Right kidney (tissue), 1 donor: ENCODE measurements at regions not wholly inside any gene's neighbourhood (a gene's known extent, or its start where the extent isn't known, plus 50 kb on each side); places are given as distances from the start of the nearest gene placed in this dataset.
"Not testable (repeated sequence)": the region's sequence is repeated elsewhere in the genome, so short reads cannot be mapped to it uniquely, and the experiment has no call there.

ENCODE experiments used
- DNase-seq: peaks from one replicate; pipeline ENCODE4 v3.0.0-alpha.2; 2016

DNA sequence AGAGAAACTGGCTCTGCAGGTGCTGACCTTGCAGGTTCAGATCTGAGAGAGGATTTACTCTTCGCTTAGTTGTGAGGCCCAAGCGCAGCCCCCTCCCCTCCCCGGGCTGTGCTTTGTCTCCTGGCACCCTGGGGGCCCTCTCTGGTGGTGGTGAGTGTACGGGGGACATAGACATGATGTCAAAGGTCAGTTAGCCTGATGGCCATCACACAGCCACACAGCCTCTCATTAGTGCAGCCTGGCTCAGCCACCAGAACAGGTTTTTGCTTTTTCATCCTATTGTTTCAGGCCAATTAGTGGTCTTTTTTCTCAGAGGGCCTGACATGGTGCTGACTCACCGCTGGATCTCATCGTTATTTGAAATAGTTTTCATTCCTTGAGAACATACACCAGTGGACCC, 437.9 kb downstream of the AACS start:
- no peak for DNase-seq

DNA sequence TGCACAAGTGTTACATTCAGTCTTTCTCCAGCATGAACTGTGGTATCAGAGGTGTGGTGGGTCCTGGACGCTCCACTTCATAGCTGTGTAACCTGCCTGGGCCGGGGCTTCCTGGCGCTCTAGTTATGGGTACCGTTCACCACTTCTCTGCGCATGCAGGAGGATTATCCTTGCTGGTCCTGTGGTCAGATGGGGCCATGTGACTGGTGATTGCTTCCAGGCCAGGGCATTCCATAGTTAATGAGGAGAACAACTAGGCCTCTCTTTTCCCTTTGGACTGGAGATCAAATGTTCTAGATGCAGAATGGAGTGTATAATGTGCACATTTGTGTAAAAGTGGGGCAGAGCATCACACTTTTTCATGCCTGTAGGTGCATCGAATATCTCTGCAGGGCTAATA, 444.0 kb downstream of the AACS start:
- DNase-seq = no peak

DNA sequence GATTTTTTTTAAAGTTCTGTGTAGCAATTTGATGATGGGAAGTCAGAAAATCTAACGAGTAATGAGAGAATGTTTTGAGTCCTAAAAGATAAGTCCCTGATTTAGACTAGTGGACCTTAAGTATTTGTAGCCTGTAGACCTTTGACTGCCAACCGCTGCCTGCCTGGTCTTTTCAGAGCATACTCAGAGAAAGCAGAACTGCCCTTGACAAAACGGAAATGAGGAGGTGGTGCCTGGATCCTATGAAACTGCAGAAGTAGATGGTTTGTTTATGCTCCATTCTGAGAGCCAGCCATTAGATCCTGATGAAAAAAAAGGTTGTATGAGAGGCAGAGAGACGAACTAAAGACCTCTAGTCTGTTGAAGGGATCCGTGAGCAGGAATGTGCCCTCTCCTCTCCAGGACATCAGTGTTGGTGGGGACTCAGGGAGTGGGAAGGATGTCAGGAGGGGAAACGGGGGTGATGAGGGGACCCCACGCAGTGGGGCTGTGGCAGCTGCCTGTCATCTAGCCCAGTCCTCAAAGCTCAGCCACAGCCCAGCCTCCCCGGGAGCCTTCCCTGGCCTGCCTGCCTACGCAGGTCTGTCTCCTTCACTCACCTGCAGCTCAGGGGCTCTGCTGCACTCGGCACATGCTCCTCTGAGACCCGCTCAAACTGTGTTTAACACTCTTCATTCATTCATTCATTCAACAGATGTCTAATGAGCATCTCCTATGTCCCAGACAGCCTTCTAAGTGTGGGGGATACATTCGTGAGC, 447.5 kb downstream of the AACS start:
- DNase-seq = no peak

DNA sequence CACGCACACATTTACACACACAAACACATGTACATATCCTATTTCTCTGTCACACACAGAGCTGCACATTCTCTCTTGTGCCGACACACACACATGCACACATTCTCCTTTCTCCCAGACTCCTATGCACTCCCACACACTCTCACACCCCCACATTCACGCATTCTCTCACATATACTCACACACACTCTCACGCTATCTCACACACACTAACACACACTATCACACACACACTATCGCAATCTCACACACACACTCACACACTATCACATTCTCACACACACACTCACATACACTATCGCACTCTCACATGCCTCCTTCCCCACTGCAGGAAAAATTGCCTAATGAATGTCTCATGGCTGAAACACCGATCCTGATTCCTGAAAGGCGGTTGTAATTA, 450.7 kb downstream of the AACS start:
- no peak for DNase-seq

DNA sequence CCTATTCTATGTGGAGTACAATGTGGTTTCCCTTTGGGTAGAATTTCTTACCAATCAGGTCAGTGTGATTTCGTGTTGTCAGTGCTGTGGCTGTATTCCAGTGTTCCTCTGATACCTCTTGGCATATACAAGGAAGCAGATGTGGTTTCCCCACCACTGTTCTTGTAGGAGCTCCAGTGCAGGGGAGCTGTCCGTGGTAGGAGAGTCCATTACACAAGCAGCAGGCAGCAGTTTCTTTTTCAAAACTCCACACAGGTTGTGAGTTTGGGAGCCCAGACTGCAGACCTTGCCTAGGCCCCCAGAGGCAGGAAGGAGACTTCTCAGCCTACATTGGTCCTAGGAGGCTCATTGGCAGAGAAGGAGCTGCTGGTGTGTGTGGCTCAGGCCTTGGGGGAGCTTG, 452.8 kb downstream of the AACS start:
- DNase-seq = no peak

DNA sequence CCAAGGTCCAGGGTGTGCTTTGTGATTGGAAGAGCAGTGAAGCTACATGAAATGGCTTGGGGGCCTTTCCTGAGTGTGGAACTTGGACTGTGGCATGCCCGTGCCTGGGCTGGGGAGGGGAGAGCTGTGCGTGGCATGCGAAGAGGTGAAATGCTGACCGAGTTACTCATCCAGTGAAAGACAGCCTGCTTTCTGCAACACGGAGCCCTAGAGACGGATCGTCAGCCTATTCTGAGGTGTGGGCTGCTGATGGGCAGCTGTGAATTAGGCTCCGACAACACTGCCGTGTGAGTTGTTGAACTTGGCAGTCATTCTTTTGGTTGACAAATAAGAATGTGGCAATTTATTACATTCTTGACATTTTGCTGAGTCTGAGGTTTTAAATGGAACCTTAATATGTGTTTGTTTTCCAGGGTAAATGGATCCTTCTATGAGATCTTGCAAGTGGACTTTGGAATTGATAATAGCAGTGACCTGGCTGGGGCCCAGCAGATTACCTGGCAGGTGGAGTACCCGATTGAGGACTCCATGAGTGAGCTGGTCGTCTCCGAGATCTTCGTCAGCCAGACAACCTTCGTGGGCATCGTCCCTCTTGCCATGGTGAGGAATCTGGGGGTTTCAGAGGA, 453.9 kb downstream of the AACS start:
- DNase-seq = no peak

DNA sequence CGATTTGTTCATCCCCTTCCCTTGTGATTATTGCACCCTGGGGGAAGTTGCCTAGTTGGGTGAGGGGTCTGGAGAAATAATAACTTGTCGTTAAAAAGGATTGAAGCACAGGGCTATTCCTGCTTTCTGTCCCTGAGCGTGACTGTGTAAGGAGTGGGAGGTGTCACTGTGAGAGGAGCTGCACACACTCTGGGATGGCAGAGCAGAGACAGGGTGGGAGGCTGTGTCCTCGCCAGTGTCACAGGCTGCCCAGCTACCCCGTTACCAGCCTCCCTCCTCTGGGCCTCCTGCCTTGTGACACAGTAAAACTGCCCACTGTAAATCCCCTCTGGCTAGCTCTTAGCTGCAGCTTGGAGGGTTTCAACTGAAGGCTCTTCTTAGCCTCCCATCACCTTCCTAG, 460.6 kb downstream of the AACS start:
- no peak for DNase-seq

DNA sequence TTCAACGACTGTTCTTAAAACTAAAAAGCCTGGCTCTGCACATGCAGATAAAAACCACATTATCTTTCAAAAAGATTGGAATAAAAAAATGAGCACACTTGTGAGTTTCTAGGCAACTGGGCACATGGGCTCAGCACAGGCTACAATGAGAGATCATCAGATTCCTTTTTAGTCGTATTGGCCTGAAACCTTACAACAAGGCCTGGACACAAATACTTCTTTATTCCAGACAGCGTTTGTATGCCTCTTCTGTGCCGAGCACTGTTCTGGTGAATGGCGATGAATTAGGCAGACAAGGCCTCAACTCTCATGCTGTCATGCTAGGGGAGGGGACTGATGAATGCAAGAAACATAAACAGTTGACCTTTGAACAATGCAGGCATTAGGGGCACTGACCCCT, 463.0 kb downstream of the AACS start:
- no peak for DNase-seq

DNA sequence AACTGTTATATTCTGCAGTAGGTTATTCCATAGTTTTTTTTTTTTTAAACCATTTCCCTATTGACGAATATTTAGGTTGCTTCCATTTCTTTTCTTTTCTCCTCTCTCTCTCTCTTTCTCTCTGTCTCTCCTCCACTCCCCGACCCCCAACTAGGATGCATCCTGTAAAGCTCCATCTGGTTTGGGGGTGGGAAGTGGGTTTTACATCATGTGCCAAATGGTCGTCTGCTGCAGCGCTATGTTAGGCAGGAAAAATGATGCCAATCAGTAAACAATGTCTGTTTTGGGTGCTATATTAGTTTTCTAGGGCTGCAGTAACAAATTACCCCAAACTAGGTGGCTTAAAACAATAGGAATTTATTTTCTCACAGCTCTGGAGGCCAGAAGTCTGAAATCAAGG, 465.0 kb downstream of the AACS start:
- DNase-seq = no peak

DNA sequence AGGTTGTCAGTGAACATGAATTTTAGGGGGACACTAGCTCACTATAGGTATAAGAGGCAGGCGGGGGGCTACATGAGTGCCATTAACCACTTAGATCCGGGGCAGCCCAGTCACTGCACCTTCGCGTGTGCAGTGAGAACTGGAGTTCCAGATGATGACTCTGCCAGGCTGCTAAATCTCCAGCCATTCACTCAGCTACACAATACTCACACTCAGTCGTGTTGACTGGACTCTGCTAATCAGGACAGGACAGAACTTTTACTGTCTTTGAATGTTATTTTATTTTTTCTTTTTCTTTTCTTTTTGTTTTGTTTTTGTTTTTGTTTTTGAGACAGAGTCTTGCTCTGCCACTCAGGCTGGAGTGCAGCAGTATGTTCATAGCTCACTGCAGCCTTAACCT, 465.6 kb downstream of the AACS start:
- DNase-seq = no peak

DNA sequence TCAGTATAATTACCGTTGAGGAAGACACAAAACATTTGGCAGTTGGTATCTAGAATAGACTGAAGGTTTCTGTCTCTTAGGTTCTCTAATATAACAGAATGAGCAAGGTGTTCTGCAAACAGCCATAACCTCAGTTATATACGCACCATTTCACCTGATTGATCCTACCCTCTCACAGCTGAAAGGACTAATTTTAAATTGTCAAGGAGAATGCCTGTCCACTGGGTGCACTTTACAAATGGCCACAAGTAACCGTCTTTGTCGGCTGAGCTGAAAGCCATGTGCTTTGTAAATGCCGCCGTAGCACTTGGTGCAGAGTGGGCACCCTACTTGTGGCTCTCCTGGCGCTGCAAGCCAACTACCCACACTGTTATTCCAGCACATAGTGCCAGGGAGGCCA, 466.3 kb downstream of the AACS start:
- DNase-seq = no peak

DNA sequence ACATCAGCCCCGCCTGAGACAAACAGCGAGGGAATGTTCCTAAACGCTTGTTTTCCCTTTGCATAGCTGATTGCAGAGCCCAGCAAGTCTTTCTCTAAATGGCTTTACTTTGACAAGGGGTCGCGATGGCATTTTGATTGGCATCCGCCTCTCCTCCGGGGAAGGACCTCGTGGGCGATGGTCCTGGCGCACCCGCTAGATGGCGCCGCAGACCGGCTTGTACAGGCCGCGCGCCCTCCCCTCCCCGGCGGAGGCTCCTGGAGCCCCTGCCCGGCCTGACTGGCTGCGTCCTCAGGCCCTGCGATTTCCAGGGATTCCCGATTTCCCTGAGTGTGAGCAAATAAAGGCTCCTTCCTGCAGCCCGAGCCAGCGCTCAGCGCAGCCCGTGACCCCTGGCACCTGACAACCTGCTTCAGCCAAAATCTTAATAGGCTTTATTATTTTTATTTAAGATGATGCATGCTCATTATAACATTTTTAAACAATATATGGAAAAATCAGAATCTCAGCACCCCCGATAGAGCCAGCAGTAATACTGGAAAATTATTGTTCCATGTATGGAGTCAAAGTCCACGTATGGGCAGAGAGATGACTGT, 468.3 kb downstream of the AACS start:
- DNase-seq = peak; percentile 27

DNA sequence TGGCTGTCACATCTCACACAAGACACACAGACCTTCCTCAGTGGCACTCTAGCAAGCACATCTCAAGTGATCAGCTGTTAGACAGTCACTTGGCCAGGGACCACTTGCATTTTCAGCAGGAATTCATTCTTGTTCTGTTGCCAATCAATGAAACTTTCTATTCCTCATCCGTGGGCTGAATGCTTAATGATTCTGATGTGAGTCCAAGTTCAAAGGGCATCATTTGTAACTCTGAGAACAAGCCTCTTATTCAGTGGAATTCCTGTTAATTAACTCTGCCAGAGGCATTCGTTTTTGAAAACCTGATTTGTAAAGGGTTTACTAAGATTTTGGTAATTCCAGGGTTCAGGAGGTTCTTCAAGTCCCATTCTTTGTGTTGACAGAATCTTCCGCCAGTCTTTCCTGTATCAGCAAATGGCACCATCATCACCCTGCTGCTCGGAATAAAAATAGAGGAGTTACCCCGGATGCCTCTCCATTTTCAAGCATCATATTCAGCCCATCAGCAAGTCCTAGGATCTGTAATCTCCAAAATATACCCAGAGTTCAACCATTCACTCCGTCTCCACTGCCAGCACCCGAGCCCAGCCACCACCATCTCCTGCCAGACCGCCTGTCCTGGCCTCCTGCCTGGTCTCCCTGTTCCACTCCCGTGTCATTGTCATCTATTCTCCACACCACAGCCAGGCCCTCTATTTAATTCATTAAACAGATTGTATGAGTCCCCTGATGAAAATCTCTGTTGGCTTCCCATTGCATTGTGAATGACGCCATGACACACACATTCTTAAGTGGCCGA, 473.4 kb downstream of the AACS start:
- no peak for DNase-seq

DNA sequence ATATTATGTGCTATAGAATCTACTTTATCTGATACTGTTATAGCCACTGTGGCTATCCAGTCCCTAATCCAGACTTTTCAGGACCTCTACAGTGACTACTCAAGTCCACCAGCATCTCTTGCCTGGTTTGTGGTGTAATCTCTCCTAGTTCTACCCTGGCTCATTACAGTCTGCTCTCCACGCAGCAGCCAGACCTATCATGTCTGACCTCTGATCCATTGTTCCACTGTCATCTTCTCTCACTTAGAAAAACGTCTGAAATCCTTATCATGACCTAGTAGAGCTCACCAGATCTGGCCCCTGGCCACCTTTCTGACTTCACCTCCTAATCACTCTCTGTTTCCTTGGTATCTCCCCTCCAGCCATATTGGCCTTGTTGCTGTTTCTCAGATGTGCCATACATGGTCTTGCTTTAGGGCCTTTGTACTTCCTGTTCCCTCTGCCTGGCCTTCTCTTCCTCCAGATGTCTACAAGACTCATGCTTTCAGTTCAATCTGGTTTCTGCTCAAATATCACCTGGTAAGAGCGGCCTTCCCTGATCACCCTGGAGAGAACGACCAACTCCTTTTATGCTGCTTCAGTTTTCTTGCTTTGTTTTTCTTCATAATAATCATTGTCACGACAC, 475.5 kb downstream of the AACS start:
- DNase-seq = no peak

DNA sequence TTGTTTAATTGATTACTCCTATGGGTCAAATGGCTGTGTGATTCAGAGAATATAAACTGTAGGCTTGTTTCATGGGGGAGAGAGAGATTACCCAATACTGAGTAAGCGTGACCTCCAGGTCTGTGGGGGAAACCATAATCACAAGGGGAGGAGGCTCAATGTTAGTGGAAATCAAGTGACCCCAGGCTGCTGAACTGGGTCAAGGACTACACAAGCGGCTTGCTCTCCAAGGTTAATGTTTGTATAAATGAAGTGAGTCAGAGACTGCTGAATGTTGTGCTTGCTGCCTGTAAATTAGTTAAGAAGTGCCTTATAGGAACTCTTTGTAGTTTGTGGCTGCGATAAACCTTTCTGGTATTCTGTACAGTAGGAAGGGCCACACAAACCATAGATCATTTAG, 479.7 kb downstream of the AACS start:
- DNase-seq = no peak

DNA sequence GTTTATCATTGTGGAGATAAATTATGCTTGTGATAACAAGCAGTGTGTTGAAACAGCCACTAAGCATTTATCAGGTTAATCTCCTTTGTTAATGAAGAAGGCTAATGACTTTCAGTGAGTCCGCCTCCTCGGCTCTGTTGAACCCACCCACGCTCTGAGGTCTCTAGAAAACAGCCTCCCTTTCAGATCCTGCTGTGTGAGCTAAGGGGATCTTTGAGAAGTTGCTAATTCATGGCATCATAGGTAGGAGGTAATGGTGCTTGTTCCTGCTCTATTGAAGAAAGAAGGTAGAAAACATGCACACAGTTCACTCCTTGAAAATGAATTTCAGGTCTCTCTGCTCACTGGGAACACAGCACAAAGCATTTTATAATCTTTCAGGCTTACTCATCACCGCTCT, 483.9 kb downstream of the AACS start:
- no peak for DNase-seq

DNA sequence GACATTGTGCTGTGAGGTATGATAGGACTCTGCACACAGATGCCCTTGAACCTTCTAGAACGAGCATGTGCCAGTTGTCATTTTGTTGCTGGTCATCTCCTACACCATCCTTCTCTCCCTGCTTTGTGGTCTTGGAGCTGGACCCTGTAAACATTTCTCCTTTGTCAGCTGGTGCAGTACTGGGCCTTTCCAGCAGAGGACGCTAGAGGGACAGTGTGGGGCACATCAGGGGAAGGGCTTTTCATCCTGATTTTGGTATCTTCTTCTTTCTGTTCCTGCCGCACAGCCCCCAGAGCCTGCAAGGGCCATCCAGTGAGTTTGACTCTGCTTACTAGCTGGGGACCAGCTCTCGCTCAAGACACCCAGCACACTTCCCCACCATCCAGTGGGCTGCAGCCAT, 484.6 kb downstream of the AACS start:
- DNase-seq = no peak

DNA sequence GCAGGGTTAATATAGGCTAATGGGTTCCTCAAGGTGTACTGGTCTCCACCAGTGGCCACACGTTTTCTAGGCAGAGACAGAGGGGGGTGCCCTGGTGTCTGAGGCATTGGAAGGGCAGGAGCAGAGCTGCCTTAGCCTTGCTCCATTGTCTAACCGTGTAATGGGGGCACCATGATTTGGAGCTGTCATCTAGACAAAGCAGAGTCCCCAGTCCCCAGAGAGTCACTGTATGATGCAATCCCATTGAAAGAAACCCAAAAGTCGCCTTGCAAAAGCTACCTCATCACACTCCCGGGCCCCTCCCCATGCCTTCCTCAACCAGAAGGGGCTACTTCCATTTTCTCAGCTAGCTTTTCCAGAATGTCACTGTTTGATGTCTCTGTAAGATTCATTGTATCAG, 487.1 kb downstream of the AACS start:
- no peak for DNase-seq

DNA sequence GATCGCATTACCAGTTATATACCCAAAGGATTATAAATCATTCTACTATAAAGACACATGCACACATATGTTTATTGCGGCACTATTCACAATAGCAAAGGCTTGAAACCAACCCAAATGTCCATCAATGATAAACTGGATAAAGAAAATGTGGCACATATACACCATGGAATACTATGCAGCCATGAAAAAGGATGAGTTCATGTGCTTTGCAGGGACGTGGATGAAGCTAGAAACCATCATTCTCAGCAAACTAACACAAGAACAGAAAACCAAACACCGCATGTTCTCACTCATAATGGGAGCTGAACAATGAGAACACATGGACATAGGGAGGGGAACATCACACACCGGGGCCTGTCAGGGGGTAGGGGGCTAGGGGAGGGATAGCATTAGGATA, 495.8 kb downstream of the AACS start:
- not testable (repeated sequence) for DNase-seq

DNA sequence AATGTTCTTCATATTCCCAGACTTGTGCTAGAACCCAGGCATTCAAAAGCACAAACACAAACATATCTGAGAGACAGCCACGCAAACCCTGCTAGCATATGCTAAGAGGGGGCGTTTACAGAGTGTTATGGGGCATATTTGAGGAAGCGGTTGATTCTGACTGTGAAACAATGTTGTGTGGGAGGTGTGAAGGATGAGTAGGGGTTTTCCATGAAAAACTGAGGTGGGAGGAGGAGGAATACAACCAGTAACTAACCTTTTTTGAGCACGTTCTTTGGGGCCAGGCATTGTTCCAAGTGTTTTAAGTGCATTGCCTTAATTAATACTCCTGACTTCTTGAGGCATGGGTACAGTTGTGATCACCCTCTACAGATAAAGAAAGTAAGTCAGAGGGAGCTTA, 499.5 kb downstream of the AACS start:
- DNase-seq = no peak

DNA sequence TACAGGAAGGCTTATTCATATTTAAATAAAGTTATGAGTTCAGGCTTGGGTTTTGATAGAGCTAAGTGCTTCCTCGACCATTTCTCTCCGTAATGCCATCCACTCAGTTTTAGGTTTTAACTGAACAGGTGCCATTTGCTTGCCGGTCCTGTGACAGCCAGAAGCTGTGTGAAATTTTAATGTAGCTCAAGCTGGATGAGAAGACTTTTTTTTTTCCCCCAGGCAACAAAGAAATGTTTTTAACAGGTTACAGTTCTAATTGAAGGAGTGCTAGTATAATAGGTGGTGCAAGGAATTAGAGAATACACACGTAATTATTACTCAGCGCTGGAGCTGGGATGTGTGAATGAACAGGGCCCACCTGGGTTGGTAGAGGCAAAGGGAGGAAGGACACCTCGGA, 502.3 kb downstream of the AACS start:
- no peak for DNase-seq

DNA sequence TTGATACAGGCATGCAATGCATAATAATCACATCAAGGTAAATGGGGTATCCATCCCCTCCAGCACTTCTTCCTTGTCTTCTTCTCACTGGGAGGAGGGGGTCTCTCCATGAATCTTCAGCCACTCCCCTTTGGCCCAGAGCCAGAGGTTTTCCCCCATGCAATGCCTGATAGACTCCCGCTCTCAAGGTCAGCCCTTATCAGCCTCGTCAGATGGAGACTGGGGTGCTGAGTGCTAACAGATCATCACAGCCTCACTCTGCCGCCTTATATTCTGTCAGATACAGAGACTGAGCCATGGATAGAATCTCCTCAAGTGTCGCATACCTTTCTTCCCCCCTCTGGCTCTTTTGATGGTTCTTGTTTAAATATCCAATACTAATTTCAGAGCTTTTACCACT, 503.1 kb downstream of the AACS start:
- no peak for DNase-seq

DNA sequence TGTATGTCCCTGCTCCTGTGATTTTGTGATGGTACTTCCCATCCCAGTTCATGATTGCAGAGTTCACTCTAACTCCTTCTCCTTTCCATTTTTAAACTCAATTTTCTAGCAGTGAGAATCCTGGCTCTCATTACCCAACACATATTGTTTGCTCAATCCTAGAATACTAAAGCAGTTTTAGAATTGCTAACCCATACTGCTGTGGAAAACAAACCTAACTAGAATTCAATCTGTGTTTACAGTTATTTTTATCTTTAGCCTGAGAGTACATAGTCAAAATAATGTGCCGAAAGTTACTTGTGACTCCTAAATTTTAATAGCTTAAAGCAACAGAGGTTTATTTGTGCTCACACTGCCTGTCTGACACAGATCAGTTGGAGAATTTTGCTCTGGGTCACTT, 508.0 kb downstream of the AACS start:
- no peak for DNase-seq
